ENCODE measurements at regions not wholly inside any gene's neighbourhood (a gene's known extent, or its start where the extent isn't known, plus 50 kb on each side); places are given as distances from the start of the nearest gene placed in this dataset.

DNA sequence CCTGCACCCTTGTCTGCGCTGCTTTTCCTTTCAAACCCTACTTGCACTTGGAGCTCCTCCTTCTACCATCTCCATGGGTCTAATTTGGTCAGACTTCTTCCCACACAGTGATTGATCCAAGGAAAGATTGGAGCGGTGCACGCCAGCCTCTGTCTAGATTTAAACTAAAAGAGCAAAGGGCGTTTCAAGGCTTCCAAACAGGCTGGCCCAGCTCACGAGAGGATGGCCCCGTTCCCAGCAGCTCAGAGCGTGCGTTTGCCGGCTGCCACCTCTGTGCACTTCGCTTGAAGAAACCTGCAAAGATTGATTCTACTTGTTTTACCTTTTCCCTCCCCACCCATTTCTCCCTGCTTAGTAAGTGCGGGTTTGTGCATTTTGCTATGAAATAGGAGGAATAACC lies 78.8 kb upstream of the ALKAL2 start:
- TF ChIP-seq, protein P1, sequence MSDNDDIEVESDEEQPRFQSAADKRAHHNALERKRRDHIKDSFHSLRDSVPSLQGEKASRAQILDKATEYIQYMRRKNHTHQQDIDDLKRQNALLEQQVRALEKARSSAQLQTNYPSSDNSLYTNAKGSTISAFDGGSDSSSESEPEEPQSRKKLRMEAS (IDR thresholded peaks at IDR 0.05; ENCODE audit: low read depth, low read length) = no peak
- TF ChIP-seq POLR2AphosphoS5 (IDR thresholded peaks at IDR 0.05; ENCODE audit: low read length) = no peak
- TF ChIP-seq, protein P2, sequence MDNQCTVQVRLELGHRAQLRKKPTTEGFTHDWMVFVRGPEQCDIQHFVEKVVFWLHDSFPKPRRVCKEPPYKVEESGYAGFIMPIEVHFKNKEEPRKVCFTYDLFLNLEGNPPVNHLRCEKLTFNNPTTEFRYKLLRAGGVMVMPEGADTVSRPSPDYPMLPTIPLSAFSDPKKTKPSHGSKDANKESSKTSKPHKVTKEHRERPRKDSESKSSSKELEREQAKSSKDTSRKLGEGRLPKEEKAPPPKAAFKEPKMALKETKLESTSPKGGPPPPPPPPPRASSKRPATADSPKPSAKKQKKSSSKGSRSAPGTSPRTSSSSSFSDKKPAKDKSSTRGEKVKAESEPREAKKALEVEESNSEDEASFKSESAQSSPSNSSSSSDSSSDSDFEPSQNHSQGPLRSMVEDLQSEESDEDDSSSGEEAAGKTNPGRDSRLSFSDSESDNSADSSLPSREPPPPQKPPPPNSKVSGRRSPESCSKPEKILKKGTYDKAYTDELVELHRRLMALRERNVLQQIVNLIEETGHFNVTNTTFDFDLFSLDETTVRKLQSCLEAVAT (IDR thresholded peaks at IDR 0.05) = no peak

Data from GM12878 (cell line).